AG08395 (cell line): ENCODE measurements at regions not wholly inside any gene's neighbourhood (a gene's known extent, or its start where the extent isn't known, plus 50 kb on each side); places are given as distances from the start of the nearest gene placed in this dataset.
A peak's percentile ranks its signal among the peaks of the same experiment; 100 is the strongest.
"Not testable (repeated sequence)": the region's sequence is repeated elsewhere in the genome, so short reads cannot be mapped to it uniquely, and the experiment has no call there.

Experiments used
- DNase-seq: peaks from one replicate; pipeline ENCODE4 v3.0.0; 2012; ENCODE audit warnings: mixed read lengths, low spot score

GRCh38 chr12:96085475-96085874 lies 50.1 kb upstream of the LTA4H start:
- no peak for DNase-seq

DNA sequence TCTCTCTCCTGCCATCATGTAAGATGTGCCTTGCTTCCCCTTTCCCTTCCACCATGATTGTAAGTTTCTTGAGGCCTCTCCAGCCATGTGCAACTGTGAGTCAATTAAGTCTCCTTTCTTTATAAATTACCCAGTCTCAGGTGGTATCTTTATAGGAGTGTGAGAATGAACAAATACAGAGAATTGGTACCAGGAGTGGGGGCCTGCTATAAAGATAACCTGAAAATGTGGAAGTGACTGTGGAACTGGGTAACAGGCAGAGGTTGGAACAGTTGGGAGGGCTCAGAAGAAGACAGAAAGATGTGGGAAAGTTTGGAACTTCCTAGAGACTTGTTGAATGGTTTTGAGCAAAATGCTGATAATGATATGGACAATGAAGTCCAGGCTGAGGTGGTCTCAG lies 50.8 kb upstream of the LTA4H start:
- not testable (repeated sequence) for DNase-seq

- no peak for DNase-seq
These were observed 56.4 kb upstream of the LTA4H start for GRCh38 chr12:96091833-96092232.

DNA sequence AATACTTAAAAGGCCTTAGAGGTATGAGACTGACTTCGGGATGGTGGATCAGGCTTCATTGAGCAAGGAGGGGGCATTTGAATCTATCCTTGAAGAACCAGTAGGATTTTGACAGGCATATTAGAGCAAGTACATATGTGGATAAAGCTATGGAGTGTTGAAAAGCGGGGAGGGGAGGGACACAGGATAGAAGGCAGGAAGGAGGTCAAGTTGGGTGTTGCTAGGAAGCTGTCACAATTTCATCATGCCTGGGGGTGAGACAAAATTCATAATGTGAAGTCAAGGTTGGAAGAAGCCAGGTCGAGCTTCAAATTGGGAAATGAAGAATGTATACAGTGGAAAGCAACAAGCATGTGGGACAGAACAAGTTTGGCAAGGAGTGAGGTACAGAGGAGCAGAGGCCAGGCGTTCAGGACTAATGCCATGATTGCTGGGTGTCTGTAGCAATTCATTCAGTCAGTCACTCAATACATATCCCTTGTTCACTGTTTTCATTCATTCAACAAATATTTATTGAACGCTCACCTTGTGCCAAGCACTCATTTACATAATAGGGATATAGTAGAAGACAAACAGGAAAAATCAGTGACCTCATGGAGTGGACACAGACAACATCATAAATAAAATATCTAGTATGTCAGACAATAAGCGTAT lies 58.3 kb upstream of the LTA4H start:
- no peak for DNase-seq

GRCh38 chr12:96094201-96094600 lies 58.8 kb upstream of the LTA4H start:
- DNase-seq: no peak

DNA sequence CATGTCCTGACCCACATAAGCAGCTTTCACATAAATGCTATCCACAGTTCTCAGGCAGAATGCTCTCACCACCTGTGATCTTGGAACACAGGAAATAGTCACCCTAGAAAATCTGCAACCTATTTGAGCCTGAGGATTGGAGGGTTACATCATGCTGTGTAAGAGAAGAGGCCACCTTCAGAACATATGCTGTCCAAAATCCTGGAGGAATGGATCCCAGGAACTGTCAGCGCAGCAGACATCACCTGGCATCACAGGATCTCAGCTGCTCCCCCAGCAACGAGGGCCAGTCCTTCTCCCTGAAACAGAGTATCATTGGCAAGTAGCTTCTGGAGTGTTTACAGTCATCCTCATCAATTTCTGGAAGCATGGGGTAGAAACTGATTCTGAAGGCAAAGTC lies 63.2 kb upstream of the LTA4H start:
- DNase-seq: no peak

DNA sequence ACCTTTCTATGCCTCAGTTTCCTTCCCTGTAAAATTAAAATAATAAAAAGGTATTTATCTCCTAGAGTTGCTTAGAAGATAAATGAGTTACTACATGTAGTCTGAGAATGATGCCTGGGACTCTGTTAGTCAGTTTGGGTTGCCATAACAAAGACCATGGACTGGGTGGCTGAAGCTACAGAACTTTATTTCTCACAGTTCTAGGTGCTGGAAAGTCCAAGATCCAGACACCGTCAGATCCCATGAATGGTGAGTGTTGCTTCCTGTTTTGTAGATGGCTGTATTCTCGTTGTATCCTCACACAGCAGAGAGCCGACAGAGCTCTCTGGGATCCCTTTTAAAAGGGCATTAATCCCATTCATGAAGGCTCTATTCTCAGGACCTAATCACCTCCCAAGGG lies 64.0 kb upstream of the LTA4H start:
- DNase-seq: no peak

DNA sequence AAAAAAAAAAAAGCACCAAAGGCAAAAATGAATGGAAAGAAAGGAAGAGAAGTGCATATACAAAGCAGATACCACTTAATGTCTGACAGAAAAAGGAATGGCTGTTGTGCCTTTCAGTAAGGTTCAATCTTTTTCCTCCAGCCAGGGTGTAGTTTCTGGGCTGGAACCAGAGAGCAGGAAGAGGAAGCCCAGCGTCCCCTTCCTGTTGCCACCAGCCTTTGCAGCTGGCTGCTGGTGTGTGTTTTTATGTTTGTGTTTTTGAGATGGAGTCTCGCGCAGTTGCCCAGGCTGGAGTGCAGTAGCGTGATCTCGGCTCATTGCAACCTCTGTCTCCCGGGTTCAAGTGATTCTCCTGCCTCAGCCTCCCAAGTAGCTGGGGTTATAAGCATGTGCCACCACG lies 64.6 kb upstream of the LTA4H start:
- DNase-seq: no peak

GRCh38 chr12:96101806-96102205 lies 66.4 kb upstream of the LTA4H start:
- no peak for DNase-seq

- no peak for DNase-seq
These were observed 67.8 kb upstream of the LTA4H start for GRCh38 chr12:96103067-96103644.

- DNase-seq: no peak
These were observed 69.2 kb upstream of the LTA4H start for GRCh38 chr12:96104566-96104965.

- no peak for DNase-seq
These were observed 70.8 kb upstream of the LTA4H start for GRCh38 chr12:96106137-96106536.

GRCh38 chr12:96107236-96107635 lies 71.8 kb upstream of the LTA4H start:
- no peak for DNase-seq

DNA sequence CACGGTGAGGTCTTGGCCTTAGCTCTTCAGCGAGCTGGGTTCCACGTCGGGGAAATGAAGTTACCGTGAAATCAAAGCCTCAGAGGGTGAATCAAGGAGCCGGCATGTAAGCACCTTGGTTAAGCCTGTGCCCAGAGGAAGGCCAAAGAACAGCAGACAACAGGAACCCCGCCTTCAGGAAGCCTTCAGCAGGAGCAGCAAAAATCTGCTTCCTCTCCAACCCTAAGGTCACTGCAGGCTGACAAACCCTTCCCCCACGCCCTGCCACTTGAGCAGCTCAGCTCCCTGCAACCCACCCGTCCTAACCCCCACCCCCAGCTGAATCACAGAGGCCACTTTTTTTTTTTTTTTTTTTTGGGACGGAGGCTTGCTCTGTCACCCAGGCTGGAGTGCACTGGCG lies 72.9 kb upstream of the LTA4H start:
- DNase-seq: no peak

- DNase-seq: not testable (repeated sequence)
These were observed 73.6 kb upstream of the LTA4H start for GRCh38 chr12:96108941-96109340.

- DNase-seq: no peak
These were observed 77.3 kb upstream of the LTA4H start for GRCh38 chr12:96112733-96113132.

DNA sequence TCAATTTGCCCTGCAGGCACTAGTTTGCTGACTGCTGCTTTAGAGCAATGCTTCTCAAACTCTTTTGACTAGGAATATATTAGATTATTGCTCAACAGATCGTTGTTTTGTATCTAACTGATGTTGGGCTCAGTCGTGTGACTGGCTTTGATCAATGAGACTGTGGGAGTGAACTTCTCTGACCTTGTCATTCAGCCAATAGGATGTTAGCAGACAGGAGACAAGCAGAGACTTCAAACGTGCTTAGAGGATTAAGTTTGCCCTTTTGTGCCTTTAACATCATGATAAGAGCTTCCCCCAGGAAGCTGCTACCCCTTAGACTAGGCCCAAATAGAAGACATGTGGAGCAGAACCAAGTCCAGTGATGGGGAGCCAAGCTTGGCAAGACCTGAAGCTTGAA lies 76.7 kb upstream of the ELK3 start:
- no peak for DNase-seq

DNA sequence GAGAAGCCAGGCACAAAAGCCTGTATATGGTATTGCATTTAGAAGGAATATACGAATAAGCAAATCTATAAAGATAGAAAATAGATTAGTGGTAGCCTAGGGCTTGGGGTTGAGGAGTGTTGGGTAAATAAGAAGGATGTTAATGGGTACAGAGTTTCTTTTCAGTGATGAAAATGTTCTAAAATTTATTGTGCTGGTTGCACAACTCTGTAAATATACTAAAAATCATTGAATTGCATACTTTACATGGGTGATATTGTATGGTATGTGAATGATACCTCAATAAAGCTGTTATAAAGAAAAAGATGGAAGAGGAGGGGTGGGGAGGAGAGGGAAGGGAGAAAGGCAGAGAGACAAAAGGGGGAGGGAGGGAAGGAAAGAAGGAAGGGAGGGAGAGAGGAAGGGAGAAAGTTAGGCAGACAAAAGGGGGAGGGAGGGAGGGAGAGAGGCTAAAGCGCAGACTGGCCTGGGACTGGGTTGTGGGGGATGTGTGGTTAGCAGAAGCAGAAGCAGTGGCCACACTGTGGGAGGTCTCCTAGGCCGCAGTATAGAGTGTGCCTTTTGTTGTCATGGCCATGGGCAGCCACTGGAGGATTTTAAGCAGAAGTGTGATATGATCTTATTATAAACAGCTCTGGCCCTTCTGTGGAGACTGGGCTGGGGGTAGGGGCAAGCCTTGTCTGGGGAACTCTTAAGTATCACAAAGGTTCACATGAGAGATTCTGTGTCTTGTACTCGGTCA lies 73.6 kb upstream of the ELK3 start:
- no peak for DNase-seq

DNA sequence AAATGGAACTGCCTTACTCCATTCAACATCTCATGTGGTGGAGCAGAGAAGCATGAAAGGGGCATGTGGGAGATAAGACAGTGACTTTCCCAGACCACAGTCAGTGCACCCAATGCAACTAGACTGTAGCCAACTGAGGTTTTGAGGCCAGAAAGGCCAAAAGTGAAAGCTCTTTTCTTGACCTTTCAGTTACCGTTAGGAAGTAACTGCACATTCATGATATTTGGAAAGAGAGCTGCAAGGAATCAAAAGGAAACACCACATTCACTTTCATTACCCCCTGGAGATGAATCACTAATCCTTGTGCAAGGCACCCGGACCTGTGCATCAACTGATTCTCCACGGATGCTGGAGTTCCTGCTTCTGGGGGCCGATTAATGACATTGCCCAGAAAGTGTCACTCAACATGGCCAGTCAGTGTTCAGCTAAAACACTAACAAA lies 72.9 kb upstream of the ELK3 start:
- peak; percentile 25 for DNase-seq

DNA sequence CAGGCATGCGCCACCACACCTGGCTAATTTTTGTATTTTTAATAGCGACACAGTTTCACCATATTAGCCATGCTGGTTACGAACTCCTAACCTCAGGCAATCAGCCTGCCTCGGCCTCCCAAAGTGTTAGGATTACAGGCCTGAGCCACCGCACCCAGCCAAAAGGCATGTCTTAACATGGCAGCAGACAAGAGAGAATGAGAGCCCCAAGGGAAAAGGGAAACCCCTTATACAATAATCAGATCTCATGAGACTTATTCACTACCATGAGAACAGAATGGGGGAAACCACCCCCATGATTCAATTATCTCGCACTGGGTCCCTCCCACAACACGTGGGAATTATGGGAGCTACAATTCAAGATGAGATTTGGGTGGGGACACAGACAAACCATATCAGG lies 65.9 kb upstream of the ELK3 start:
- DNase-seq: not testable (repeated sequence)

GRCh38 chr12:96130396-96131059 lies 63.6 kb upstream of the ELK3 start:
- no peak for DNase-seq

DNA sequence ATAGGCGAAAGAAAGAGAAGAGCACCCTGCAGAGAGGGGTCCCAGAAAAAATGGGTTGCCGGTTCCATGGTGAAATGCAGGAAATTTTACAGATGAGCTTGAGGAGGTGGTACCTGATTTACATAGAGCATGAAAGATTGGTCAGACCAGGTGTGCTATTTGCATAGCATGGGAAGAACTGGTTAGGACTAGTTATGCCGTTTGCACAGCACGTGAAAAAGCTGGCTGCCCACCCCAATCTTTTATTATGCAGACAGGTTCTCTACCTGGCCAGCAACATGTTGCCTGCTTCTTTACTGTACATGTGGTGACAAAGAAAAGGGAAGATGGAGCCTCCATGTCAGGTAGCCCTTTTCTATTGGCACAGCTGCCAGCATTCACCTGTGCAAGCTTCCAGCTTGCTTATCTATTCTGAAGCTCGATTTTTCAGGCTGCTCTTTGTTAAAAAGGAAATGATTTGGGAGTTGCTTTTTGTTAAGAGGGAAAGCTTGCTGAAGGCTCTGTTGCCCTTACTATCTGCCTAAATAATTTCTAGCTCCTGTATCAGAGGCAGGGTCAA lies 62.9 kb upstream of the ELK3 start:
- no peak for DNase-seq

DNA sequence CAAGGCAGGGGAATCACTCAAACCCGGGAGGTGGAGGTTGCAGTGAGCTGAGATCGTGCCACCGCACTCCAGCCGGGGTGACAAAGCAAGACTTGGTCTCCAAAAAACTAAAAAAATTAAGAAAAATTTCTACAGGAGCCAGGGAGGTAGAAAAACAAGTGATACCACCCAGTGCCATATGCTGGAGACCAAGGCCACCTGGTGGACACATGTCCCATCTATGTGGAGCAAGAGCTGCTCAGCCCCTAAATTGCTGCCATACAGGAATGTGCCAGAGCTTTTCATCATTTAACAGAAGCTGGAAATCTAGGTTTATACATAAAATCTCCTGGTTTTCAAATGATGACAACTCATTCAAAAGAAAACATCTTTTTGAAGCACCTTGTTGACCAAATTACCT lies 61.4 kb upstream of the ELK3 start:
- no peak for DNase-seq
